Glomerular endothelial cell (primary cell): ENCODE measurements at regions not wholly inside any gene's neighbourhood (a gene's known extent, or its start where the extent isn't known, plus 50 kb on each side); places are given as distances from the start of the nearest gene placed in this dataset.

Experiments
- DNase-seq: peaks from one replicate; pipeline ENCODE4 v3.0.0-alpha.2; 2011; ENCODE audit warnings: low read depth, low spot score; ENCODE audit errors: extremely low read depth

- DNase-seq, result no peak
Measured at GRCh38 chr4:144461906-144462305, 184.1 kb upstream of the HHIP start.

DNA sequence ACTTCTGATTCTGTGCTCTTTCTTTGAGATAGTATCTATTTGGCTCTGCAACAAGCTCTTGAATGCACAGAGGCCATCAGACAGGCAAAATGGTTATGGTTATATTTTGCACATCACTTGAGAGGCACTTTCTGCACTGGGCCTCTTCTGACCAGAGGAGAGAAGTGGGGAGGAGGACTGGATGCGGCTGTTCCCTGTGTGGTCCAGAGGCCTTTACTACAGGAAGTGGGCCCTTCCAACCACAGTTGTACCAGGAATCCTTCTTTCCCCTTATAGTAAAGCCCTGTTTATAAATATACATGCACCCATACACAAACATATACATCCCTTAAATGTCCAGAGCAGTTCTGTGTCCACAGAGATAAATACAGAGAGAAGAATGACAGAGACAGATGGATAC, 182.7 kb upstream of the HHIP start:
- no peak for DNase-seq

DNA sequence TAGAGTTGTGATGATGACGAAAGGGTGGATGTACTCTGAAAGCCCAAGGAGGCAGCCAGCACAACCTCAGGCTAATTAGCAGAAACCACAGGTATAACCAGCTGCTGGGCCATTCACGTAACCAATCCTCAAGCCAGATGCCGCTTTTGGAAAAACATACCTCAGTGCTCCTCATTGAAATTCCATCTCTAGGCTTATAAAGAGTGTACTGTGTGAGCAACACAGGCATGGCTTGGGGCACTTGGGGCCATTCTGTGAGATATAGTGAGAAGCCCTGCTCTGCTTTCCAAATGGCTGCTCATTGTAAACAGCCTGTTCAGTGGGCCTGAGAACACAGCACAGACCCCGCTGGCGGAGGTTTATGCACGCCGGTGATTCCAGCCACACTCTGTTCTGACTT, 182.1 kb upstream of the HHIP start:
- DNase-seq, result no peak

GRCh38 chr4:144465546-144465945, 180.4 kb upstream of the HHIP start:
- no peak for DNase-seq

DNA sequence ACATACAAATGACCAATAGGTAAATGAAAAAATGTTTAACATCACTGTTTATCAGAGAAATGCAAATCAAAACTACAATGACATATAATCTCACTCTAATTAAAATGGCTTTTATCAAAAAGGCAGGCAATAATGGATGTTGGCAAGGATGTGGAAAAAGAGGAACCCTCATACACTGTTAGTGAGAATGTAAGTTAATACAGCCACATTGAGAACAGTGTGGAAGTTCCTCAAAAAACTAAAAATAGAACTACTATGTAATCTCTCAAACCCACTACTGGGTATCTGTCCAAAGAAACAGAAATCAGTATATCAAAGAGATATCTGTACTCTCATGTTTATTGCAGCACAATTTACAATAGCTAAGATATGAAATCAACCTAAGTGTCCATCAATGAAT, 165.9 kb upstream of the HHIP start:
- no peak for DNase-seq

- DNase-seq, result no peak
Measured at GRCh38 chr4:144489831-144490230, 156.1 kb upstream of the HHIP start.

- DNase-seq, result no peak
Measured at GRCh38 chr4:144494280-144494679, 151.7 kb upstream of the HHIP start.

DNA sequence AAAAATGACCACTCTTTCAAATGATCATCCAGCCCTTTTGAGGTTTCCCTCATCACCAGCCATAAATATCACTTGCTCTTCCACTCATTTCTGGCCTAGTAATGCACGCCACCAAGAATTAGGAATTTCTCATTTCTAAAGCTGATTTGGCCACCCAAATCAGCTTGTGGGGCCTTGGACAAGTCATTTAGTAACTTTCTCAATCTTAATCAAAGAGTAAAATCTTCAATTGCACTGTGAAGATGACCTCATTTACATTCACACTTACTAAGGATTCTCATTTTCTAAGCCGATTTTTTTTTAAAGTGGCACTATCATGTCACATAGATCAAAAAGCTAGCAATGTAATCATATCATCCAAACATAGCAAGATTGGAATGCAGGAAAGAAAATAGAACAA, 150.0 kb upstream of the HHIP start:
- DNase-seq, result no peak

- DNase-seq, result no peak
Measured at GRCh38 chr4:144499777-144500176, 146.2 kb upstream of the HHIP start.

DNA sequence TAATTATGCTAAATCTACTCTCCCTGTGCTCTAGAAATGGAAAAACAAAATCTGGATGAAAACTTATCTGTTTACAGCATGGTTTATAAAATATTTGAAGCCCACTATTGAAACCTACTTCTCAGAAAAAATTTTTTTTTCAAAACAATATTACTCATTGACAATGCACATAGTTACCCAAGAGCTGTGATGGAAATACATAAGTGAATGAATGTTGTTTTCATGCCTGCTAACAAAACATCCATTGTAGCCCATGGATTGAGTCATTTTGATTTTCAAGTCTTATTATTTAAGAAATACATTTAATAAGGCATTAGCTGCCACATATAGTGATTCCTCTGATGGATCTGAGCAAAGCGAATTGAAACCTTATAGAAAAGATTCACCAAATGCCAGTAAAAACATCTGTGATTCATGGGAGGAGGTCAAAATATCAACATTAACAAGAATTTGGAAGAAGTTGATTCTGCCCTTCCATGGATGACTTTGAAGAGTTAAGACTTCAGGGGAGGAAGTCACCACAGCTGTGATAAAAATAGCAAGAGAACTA, 144.7 kb upstream of the HHIP start:
- DNase-seq, result no peak

GRCh38 chr4:144504883-144505282, 141.1 kb upstream of the HHIP start:
- no peak for DNase-seq

- DNase-seq, result no peak
Measured at GRCh38 chr4:144507311-144508101, 138.4 kb upstream of the HHIP start.

- no peak for DNase-seq
Measured at GRCh38 chr4:144509088-144510015, 136.6 kb upstream of the HHIP start.

DNA sequence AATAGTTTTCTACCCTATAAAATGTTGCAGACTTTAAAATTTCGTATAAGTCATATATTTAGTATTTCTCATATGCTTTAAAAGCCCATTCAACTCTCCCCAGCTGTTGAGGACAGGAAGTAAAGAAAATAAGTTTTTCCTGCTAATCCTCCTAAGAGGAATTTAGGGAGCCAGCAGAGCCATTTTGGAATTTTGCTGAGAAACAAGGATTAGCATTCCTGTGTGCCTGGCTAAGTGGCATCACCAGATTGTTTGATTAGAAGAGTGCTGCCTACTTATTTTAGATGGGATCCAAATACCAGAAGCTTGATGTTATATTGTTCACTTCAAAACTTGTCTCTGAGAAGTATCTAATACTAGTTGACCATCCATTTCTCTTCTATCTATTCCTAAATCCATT, 131.2 kb upstream of the HHIP start:
- no peak for DNase-seq

DNA sequence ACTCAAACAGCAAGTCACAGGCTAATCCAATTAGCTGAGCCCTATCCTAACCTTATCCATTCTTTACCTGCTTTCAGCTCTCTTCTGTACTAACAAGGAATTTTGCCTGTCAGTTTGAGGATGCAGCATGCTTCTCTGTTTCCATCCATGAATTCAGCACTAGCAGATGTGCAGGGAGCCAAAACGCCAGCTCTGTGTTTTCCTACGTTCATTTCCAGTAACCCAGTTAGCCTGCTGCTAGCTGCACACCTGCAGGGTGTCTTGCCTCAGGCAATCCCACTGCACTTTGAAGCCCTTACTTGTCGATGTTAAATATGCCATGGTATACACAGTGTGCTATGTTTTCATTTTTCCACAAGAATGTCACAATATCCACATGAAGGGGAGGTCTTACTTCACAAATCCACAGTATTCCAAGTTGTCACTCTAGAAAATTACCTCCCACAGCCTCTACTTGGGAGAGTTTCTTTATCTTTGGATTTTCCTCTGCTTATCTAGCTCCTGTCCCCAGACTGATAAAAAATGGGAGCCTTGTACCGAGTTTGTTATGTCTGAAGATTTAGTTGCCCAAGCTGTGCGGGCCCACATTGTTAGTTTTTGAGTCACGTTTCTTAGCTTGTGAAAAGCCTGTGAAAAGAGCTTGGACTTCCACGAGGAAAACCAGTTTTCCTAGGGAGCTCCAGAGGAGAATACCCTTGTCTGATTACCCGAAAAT, 127.6 kb upstream of the HHIP start:
- DNase-seq, result no peak

- DNase-seq, result no peak
Measured at GRCh38 chr4:144531841-144532240, 114.1 kb upstream of the HHIP start.

GRCh38 chr4:144547678-144548298, 98.2 kb upstream of the HHIP start:
- no peak for DNase-seq

GRCh38 chr4:144556636-144557035, 89.3 kb upstream of the HHIP start:
- no peak for DNase-seq

- no peak for DNase-seq
Measured at GRCh38 chr4:144557404-144557803, 88.6 kb upstream of the HHIP start.

GRCh38 chr4:144562019-144562705, 83.8 kb upstream of the HHIP start:
- DNase-seq, result no peak
